HG03039 (cell line): ENCODE measurements at regions not wholly inside any gene's neighbourhood (a gene's known extent, or its start where the extent isn't known, plus 50 kb on each side); places are given as distances from the start of the nearest gene placed in this dataset.
"Not testable (repeated sequence)": the region's sequence is repeated elsewhere in the genome, so short reads cannot be mapped to it uniquely, and the experiment has no call there.

ENCODE experiments used
- ATAC-seq: cut with Tn5 transposase; IDR thresholded peaks from one replicate; pipeline ENCODE4 v1.9.1; 2021; ENCODE audit warnings: mild to moderate bottlenecking, moderate library complexity; ENCODE audit not compliant: unreplicated experiment

DNA sequence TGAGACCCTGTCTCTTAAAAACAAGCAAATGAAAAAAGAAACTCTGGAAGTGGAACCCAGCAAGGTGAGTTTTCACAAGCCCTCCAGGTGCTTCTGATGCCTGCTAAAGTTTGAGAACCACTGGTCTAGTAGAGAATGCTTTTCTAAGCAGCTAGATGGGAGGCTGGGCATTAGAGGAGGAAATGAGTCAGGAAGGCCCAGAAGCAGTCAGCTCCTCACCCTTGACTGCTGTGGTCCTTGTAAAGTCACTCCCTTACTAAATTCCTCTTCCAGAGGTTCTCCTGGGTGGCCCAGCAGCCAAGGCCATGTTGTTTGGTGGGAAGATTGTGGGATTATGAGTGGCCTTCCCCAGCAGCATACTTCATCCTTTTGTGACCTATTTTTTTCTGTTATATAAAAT, 52.0 kb upstream of the FYN start:
- ATAC-seq: no peak

DNA sequence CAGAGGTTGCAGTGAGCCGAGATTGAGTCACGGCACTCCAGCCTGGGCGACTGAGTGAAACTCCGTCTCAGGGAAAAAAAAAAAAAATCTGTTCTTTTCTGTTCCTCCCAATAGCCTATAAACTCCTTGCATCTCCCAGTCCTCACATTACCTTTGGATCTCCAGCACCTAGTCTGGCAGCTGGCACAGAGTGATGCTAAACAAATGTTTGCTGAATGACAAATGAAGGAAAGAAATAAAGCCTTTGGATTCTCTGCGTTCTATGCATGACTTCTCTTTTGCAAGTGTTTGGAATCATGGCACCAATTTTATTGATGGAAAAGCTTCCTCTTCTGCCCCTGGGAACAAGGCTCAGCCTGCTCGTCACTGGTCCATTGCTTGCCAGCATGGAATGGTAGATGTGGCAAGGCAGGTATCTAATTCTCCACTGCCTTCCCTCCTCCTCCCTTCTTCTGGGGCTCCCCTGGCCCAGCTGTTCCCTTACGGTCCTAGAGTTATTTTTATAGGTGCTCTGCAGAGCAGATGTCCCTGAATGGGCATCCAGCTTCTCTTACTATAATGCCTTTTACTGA, 53.6 kb upstream of the FYN start:
- no peak for ATAC-seq

DNA sequence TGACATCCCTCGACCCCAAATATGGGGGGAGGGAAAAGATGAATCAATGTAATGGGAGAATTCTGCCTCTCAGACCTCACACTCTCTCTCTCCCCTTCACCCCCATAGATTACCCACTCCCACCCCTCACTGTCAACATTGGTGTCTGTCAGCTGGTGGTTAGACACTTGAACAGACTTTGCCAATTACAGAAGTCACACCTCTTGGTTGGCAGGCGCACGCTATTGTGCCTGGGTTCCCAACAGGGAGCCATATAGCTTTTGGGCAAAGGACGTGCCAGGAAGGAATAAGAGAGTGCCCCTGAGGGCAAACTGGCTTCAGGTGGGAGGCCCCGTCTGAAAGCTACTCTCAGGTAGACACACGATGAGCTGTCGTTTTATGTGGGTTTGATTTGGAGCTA, 54.1 kb upstream of the FYN start:
- ATAC-seq: no peak

DNA sequence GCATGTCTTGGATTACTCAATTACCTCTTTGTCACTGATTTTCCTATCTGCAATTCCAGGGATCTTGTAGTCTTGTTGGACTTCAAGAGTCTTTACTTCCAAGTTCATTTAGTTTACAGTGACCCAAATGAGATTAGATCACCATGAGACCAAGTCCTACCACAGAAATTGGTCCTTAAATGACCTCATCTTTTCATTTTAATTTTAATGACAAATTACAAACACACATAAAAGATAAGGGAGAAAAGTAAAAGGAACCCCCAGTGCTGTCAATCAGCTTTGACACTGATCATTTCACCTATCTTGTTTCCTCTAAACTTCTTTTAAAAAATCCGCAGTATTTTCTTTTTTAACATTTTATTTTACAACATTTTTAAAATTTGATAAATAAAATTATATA, 54.9 kb upstream of the FYN start:
- no peak for ATAC-seq

DNA sequence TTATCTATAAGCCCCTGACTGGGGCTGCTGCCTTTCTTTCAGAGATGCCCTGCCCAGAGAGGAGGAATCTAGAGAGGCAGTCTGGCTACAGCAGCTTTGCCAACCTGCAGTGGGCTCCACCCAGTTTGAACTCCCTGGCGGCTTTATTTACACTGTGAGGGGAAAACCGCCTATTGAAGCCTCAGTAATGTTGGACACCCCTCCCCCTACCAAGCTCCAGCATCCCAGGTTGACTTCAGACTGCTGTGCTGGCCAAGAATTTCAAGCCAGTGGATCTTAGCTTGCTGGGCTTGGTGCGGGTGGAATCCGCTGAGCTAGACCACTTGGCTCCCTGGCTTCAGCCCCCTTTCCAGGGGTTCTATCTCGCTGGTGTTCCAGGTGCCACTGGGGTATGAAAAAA, 61.4 kb upstream of the FYN start:
- ATAC-seq: not testable (repeated sequence)

DNA sequence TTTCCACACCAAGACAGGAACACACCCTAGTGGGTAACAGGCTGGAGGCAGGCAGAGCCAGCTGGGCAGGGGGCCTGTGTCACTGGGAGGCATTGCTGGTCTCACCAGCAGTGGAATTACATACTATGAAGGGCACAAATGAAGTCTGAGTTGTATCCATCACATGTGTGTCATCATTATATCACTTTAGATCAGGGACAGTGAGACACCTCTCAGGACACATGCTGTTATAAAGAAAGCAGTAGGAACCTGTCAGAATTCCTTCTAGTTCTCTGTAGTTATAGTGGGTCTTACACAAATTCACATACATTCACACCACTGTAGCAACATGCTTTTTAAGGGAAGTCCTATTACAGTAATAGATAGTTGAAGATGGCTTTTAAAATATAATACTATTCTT, 63.5 kb upstream of the FYN start:
- ATAC-seq: no peak

DNA sequence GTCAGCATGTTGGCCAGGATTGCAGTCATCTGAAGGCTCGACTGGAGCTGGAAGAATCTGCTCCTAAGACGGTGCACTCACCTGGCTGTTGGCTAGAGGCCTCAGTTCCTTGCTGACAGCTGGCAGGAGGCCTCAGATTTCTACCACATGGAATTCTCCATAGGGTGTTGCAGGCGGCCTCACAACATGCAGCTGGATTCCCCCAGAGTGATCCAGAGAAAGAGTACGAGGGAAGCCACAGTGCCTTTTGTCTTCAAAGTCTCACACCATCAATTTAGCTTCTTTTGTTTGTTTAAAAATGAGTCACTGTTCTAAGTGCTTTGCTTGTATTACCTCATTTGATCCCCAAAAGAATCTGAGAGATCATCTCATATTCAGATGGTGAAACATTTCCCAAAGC, 65.5 kb upstream of the FYN start:
- no peak for ATAC-seq

DNA sequence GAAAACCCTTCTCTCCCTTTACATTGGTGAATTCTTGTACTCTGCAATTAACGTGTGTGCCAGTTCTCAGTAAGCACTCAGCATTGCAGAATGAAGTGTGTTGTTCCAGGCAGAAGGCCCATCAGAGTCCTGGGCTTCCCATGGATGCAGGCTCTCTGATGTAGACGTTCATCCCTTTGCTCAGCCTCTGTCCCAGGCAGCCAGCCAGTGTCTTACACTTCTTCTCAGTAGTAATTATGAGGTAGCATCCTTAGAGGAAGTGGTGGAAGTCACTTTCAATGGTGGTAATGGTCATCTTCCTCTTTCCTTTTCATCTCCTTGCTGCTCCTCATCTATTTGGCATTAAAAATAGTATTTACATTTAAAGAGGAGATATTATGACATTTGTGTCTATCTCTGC, 66.7 kb upstream of the FYN start:
- ATAC-seq: no peak

DNA sequence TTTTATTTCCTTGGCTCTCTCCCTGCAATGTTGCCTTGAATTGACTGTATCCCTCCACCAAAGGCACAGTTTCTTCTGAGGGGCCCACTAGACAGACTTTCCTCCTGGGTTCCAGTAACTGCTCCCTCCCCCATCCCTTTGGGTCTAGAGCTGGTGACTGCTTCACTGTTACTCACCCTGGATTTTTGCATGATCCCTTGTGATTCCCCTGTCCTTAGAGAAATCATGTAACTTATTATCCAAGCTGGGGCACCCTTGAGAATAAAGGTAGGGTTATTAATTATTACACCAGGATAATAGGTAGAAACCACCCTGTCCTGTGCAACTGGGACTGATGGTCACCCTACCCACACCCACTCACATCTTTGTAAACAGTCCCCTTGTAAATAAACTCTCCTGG, 67.5 kb upstream of the FYN start:
- no peak for ATAC-seq

DNA sequence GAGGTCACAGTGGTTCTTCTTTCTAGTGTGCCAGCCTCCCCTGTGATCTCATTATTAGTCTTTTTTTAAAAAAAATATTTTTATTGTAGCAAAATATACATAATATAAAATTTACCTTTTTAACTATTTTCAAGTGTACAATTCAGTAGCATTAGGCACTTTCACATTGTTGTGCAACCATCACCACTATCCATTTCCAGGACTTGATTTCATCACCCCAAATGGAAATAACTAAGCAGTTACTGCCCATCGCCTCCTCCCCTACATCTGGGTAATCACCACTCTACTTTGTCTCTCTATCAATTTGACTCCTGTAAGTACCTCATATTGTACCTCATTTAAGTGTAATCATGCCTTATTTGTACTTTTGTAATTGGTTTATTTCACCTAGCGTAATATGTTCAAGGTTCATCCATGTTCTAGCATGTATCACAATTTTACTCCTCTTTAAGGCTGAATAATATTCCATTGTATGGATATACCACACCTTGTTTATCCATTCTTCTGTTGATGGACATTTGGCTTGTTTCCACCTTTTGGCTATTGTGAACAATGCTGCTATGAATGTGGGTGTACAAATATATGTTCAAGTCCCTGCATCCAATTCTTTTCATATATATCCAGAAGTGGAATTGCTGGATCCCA, 68.6 kb upstream of the FYN start:
- ATAC-seq: no peak

DNA sequence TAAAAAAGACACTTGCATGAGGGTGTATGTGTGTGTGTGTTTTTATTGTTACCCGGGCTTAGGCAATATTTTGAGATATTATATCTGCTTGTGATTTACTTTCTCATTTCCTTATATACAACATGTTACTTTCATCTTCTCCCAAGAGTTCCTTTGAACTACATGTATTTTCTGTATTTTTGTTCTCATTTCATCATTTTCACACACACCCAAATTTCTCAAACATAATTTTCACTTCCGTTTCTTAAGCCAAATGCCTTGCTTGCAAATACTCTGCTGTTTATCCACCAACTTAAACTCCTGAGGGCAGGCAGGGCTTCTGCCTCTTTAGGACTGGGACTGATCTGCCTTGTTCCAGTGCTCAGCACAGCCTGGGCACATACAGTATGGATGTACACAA, 69.3 kb upstream of the FYN start:
- ATAC-seq: no peak

DNA sequence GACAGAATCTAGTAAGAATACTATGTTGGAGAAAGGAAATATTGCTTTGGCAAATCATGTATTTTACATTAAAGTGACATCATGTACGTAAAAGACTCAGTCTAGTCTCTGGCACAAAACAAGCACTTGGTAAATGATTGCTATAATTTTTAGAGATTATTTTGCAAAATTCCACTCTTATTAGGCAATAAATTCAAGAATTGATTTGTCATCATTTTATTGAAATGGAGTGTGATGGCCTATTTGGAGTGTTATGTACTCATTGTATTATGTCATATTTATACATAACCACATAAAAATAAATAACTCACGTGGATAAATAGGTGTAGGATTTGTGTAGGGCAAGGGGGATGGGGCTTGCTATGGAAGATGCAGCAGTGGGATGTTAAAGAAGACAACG, 70.0 kb upstream of the FYN start:
- no peak for ATAC-seq

DNA sequence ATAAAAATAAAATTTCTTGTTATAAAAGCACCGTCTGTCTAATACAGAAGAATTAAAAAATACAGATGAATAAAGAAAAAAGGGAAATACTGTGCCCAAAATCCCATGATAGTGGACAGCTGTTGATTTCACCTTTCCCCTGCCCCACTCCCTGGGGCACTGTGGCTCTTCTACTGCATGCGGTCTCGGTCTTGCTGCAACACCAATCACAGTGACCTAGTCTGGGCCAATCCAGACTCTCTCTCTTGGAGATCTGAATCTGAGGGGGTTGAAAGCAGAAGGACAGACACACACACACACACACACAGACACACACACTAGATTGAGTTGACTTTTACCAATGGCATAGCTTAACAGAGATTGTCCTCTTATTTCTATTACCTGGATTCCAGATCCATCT, 70.5 kb upstream of the FYN start:
- ATAC-seq: no peak

DNA sequence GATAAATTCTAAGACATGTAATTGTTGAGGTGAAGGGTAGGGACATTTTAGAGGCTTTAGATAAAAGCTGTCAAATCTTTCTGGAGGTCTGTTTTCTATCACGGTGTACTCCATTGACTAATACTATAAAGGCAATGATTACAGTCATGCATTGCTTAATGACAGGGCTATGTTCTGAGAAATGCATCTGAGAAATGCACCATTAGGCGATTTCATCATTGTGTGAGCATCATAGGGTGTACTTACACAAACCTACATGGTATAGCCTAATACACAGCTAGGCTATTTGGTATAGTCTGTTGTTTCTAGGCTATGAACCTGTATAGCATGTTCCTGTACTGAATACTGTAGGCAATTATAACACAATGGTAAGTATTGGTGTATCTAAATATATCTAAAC, 71.3 kb upstream of the FYN start:
- ATAC-seq: no peak

DNA sequence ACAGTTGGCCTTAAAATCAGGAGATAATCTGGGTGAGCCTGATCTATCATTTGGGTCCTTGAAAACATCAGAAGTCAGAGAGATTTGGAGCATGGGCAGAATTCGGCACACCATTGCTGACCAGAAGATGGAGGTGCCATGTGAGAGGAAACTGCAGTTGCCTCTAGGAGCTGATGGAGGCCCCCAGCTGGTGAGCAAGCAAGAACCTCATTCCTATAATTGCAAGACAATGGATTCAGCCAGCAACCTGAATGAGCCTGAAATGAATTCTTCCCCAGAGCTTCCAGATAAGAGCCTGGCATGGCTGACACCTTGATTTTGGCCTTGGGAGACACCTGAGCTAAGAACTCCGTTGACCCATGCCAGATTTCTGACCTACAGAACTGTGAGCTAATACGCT, 76.3 kb upstream of the FYN start:
- ATAC-seq: no peak

DNA sequence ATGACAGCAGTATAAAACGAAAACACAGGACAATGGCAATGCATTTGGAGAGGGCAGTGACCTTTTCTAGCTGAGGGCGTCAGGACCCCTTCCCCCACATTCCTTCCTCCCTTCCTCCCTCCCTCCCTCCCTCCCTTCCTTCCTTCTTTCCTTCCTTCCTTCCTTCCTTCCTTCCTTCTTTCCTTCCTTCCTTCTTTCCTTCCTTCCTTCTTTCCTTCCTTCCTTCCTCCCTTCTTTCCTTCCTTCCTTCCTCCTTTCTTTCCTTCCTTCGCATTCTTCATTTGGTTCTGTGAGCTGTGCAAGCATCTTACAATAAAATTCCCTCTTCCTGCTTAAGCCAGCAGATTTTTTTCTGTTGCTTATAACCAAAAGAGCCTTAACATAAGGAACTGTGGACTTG, 76.7 kb upstream of the FYN start:
- ATAC-seq: not testable (repeated sequence)

DNA sequence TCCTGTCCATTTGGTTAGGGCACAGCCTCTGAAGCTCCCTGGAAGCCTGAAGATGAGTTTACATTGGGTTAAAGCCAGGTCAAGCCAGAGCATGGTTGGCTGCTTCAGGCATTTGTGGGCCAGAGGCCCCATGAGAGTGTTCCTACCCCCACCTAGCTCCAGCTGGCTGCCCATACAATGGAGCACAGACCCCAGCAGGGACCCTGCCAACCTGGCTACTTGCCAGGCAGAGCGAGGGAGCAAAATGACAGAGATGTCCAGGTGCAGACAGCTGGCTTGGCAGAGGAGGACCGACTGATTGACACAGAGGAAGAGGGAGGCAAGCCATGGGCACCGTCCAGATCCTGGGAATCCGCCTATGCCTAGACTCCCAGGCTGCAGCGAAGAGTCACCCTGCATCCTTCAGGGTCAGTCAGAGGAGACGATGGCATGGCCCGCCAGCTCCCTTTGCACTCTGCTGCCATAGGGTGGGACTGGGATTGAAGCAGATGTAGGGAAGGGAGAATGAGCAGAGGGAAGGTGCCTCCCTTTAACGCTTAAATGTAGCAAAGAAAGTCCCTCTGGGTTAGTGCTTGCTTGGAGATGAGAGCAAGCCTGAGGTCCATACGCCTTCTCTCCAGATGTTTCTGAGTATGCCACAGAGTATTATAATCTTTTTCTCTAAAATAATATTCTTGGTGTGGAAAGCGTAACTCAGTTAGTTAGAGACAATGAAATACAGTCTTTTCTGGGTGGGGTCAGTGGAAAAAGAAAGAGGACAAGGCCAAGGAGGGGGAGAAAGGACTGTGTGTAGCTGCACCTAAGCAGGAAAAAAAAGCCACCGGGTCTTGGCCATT, 77.6 kb upstream of the FYN start:
- no peak for ATAC-seq

DNA sequence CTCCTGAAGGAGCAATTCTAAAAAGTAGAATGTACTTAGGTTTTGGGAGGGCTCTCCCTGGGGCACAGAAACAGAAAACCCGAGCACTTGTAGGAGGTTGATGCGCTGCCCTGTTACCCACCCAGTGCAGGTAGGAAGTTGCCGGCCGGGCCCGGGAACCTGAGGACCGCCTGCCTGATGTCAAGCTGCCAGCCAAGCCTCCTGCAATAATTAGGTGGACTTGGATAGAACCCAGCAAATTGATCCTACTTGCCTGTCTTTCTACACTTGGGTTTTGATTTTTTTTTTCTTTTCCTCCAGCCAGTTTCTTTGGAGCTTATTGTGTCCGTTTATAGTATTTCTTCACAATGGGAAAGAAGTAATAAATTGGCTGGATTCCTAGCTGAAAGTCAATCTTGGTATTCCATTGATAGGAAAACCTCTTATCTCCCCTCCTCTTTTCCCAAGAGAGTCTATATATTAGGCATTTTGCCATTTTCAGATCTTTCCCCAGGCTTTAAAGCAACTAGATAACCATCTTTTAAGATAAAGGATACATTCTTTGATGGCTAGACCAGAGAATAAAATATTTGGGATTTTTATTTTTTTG, 78.3 kb upstream of the FYN start:
- no peak for ATAC-seq

DNA sequence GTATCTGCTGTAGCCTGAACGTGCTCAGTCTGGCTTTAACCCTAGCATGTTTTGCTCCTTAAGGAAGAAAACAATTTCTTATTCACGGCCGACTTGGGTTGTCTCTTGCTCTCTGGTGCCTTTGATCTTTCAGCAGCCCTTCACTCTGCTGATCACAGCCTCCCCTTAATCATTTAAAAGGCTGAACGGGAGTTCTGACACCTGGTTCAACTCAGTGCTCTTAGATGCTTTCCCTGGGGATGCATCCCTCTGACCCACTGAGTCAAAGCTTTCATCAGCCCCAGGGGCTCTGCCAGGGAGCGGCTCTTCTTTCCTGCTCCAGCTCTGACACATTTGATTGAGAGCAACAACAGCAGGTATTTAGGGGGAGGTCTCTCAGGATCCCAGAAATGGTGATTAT, 79.0 kb upstream of the FYN start:
- ATAC-seq: no peak

DNA sequence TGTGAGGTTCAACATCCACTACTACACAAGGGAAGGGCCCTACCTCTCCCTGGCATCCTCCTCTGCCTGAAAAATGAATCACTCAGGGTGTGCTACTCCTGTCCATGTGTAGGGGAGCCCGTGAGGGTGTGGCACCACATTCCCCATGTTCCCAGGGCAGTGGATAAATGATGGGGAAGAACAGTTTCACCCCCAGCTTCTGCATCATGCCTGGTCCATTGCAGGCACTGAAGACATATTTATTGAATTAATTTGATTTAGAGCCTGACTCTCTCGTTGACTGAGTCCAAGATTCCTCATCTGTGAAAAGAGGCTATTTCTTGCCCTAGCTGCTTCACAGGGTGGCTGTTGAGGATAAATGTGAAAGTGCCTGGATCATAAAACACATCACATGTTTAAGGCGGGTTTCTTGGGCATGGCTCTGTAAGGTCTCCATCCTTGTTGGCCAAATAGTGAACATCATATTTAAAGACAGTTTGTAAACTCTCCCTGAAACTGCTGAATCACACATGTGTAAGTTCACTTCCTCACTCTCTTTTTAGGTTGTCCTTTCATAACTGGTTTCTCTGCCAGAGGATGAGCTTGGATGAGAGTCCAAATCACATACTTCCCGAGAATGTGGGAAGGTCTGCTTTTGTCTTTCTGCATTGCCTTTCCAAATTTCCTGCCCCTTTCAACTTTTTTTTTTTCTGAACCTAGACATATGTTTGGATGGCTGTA, 79.7 kb upstream of the FYN start:
- ATAC-seq: no peak

DNA sequence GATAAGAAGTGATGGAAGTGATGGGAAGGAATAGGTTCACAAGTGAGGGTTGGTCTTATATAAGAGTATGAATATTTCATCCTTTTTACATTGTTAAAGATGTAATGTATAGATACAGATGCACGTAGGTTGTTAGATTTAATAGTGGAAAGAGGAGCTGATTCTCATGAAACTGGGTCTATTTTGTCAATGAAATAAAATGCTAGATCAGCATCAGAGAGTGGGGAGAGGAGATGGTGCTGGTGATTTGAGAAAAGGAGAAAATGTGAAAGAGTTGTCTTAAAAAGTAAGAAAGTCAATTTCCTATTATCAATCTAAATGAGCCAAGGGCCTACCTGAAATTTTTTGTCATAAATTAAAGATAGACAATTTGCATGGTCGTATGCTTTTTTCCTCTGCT, 82.8 kb upstream of the FYN start:
- no peak for ATAC-seq
